Stomach (tissue), 8 donors: ENCODE measurements at regions not wholly inside any gene's neighbourhood (a gene's known extent, or its start where the extent isn't known, plus 50 kb on each side); places are given as distances from the start of the nearest gene placed in this dataset.
A peak's percentile ranks its signal among the peaks of the same experiment; 100 is the strongest.

Source experiments
- DNase-seq, 2 donors: peaks; one replicate each; pipeline versions ENCODE4 v3.0.0 to v3.0.0-alpha.2; 2013 to 2019
- H3K27ac ChIP-seq, 5 donors: fragments of 200-600 bp in 4 of 5; sonication (generic) in 4 of 5; one replicate each; pipeline ENCODE4 v1.5.1; 2013 to 2019; ENCODE audit warnings: mild to moderate bottlenecking in 1 of 5, moderate library complexity in 1 of 5
- H3K27me3 ChIP-seq, 3 donors: fragments of 200-600 bp; sonication (generic); one replicate each; pipeline ENCODE4 v1.5.1; 2017 to 2019; ENCODE audit warnings: mixed run types in 1 of 3
- H3K36me3 ChIP-seq, 4 donors: fragments of 200-600 bp; sonication (generic); 1 replicate in 3 of 4; 2 replicates in 1 of 4; pipeline ENCODE4 v1.5.1; 2016 to 2019
- H3K4me1 ChIP-seq, 4 donors: fragments of 200-600 bp; sonication (generic); one replicate each; pipeline ENCODE4 v1.5.1; 2016 to 2019
- H3K4me3 ChIP-seq, 4 donors: fragments of 200-600 bp; sonication (generic) in 3 of 4; one replicate each; pipeline ENCODE4 v1.5.1; 2016 to 2019; ENCODE audit warnings: mild to moderate bottlenecking in 1 of 4
- H3K9me3 ChIP-seq, 4 donors: fragments of 200-600 bp; sonication (generic); one replicate each; pipeline ENCODE4 v1.5.1; 2016 to 2019
- EP300 ChIP-seq: sonication (generic); formaldehyde crosslinking; IDR thresholded peaks from one replicate; pipeline ENCODE4 v1.6.1; 2017; ENCODE audit warnings: antibody characterized with exemption
- POLR2A ChIP-seq, 4 donors: fragments of 450-650 bp; IDR thresholded peaks; one replicate each; pipeline ENCODE4 v1.6.1; 2016; ENCODE audit warnings: antibody characterized with exemption in 4 of 4, control low read depth in 2 of 4, mild to moderate bottlenecking in 1 of 4, moderate library complexity in 1 of 4
- POLR2AphosphoS5 ChIP-seq, 3 donors: sonication (generic); formaldehyde crosslinking; IDR thresholded peaks; one replicate each; pipeline ENCODE4 v1.6.1; 2016; ENCODE audit warnings: antibody characterized with exemption in 3 of 3
- WGBS, 5 donors: extraction: QIAGEN DNeasy Blood & Tissue Kit in 3 of 5; methylation state at CpG; one replicate each; pipeline versions ENCODE4 v1.1.5 to v1.1.7; 2013 to 2018; 5-methylcytosine and 5-hydroxymethylcytosine counted together
- intact Hi-C: fragments of 100-400 bp; cut with DNase I; formaldehyde crosslinking; loops from one replicate; pipeline ENCODE4 v1.15.1; 2023; ENCODE audit warnings: low total_unique reads
- TF ChIP-seq, protein P1 (sequence below), 7 experiments: fragments of 450-650 bp in 4 of 7; fragments of 200-600 bp in 3 of 7; sonication (generic) in 3 of 7; IDR thresholded peaks; one replicate each; pipeline ENCODE4 v1.5.1; 2016 to 2019; ENCODE audit warnings: antibody characterized with exemption in 7 of 7, control low read depth in 2 of 7, mild to moderate bottlenecking in 1 of 7
- donor health status: healthy with polysubstance abuse.
- donor health status: Bipolar disorder and iron deficiency.
- donor health status: healthy.

DNA sequence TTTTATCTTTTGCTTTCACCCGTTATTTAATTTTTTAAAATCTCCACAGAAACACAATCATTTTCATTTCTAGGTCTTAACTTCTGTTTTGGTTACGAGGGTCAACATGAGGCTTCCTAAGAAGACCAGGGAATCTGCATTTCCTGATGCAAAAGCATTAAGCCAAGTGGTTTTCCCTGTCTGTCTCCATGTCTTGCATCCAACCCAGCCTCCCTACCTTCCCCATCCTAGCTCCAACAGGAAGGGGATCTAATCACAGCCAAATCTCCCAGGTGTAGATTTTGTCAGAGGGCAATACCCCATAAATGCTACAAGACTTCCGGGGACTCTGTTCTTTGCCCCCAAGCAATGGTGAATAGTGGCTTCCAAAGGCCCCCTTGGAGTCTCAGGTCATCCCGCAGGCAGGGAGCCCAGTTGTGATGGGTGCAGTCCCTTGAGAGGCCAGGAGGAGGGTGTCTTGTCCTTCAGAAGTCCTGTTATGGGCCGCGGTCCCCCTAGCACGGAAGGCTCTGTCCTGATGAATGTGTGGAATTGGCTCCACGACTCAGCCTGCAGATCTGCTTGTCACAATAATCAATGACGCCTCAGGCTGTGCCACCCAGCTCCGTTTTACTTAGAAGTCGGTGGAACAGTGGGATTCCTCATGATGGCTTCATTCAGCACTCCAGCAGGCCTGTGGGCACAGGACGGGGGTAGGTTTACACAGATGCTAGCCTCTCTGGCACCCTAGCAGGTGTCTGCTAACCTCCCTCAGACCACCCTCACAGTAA lies 141.1 kb downstream of the RGS9 start:
- TF ChIP-seq, protein P1, sequence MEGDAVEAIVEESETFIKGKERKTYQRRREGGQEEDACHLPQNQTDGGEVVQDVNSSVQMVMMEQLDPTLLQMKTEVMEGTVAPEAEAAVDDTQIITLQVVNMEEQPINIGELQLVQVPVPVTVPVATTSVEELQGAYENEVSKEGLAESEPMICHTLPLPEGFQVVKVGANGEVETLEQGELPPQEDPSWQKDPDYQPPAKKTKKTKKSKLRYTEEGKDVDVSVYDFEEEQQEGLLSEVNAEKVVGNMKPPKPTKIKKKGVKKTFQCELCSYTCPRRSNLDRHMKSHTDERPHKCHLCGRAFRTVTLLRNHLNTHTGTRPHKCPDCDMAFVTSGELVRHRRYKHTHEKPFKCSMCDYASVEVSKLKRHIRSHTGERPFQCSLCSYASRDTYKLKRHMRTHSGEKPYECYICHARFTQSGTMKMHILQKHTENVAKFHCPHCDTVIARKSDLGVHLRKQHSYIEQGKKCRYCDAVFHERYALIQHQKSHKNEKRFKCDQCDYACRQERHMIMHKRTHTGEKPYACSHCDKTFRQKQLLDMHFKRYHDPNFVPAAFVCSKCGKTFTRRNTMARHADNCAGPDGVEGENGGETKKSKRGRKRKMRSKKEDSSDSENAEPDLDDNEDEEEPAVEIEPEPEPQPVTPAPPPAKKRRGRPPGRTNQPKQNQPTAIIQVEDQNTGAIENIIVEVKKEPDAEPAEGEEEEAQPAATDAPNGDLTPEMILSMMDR (IDR thresholded peaks at IDR 0.05) = peak in 5 of 7 experiments; percentile 42 to 65 (median 46)
- TF ChIP-seq POLR2AphosphoS5 (IDR thresholded peaks at IDR 0.05) (no peak), POLR2A (IDR thresholded peaks at IDR 0.05) (no peak), EP300 (no peak)
- peak; percentile 63 to 79 for DNase-seq
- intact Hi-C loops = no loop called here
- 30 to 39% (median 33%) methylated on average over 7 to 12 of the region's 12 CpGs for WGBS, 5 donors
- Histone ChIP-seq H3K27ac (peak overlapping the region in 1 of 5 donors; percentile 64), H3K4me3 (no peak overlapping the region), H3K27me3 (peaks cover 0 to 23% (median 0%) of the 10 kb centered on the region in 3 donors), H3K36me3 (no peaks in the 10 kb centered on the region), H3K9me3 (peaks cover 0 to 10% (median 2%) of the 10 kb centered on the region in 4 donors), H3K4me1 (peaks cover 0 to 18% (median 6%) of the 10 kb centered on the region in 4 donors)

DNA sequence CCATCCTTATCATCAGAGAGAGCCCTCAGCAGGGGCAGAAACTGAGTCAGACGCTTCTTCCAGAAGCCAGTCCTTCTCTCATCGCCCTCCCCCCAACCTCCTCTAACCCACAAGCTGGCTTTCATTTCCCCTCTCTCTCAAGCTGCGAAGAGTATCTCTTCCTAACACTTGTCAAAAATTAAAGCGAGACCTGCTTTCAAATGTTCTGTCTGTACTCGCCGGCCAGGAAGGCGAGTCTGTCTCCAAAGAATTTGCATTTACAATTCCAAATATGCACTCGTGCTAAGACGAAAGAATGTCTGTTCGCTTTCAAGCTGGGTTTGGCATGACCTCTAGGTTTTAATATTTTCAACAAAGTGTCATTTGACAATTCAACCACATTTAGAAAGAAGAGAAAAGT lies 140.4 kb downstream of the RGS9 start:
- peaks cover 0 to 23% (median 0%) of the 10 kb centered on the region in 3 donors for H3K27me3 ChIP-seq
- H3K27ac ChIP-seq = peak overlapping the region in 1 of 5 donors; percentile 64
- no peak for DNase-seq
- peaks cover 0 to 18% (median 6%) of the 10 kb centered on the region in 4 donors for H3K4me1 ChIP-seq
- no peaks in the 10 kb centered on the region for H3K36me3 ChIP-seq
- no peak for TF ChIP-seq POLR2A (IDR thresholded peaks at IDR 0.05)
- no peak for TF ChIP-seq POLR2AphosphoS5 (IDR thresholded peaks at IDR 0.05)
- TF ChIP-seq, protein P1 (IDR thresholded peaks at IDR 0.05) = no peak
- no peak for TF ChIP-seq EP300
- WGBS, 5 donors = 43 to 61% (median 54%) methylated on average over 10 of the region's 10 CpGs
- intact Hi-C loops = no loop called here
- H3K4me3 ChIP-seq = no peak overlapping the region
- peaks cover 0 to 5% (median 0%) of the 10 kb centered on the region in 4 donors for H3K9me3 ChIP-seq
